NCI-H1417 treated with DMSO at 0.1 percent for 48 hours (cell line): ENCODE measurements at regions not wholly inside any gene's neighbourhood (a gene's known extent, or its start where the extent isn't known, plus 50 kb on each side); places are given as distances from the start of the nearest gene placed in this dataset.

Experiments used
- DNase-seq: peaks from one replicate; lab custom pipeline; 2025; lab: John Stamatoyannopoulos, UW

DNA sequence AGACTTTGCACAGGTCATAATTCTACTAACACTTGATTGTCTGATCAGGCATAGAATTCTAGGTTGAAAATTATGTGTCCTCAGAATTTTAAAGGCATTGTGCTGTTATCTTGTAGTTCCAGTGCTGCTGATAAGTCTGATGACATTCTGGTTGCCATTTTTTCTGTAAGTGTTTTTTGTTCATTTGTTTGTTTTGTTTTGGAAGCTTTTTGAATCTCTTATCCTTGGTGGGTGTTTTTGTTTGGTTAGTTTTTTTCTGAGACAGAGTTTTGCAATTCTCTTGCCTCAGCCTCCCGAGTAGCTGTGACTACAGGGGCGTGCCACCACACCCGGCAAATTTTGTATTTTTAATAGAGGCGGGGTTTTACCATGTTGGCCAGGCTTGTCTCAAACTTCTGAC, 178.9 kb downstream of the CCDC71L start:
- no peak for DNase-seq

DNA sequence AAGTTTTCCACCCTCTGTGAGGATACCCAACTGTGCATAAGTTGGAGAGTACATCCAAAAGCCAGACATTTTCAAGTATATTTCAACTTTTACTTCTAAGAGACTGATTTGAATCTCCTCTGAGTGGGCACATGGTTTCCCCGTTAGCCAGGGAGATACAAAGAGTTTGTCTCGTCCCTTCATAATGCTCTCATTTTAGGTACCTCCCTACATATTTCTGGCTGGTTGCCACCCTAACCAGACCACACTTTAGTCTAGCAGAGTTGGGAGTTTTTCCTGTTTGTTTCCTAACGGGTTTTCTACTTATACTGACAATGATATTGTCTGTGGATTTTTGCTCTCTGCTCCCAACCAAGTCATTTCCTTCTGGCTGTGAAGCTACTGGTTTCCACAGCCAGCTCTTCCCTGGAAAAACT, 180.3 kb downstream of the CCDC71L start:
- no peak for DNase-seq

DNA sequence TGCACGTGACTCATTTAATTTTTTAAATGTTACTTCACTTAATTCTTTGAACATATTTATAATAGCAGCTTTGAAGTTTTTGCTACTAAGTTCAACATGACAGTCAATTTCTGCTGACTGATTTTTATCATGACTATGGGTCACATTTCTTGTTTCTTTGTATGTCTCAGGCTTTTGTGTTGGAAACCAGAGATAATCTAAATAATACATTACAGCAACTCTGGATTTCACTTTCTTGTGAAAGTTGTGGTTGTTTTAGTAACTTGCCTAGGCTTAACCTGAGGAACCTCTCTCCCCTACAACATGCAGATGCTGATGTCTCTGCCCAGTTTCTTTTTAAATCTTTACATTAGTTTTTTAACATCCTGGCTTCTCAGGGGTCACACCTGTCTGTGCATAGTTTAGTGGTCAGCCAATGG, 180.8 kb downstream of the CCDC71L start:
- no peak for DNase-seq

DNA sequence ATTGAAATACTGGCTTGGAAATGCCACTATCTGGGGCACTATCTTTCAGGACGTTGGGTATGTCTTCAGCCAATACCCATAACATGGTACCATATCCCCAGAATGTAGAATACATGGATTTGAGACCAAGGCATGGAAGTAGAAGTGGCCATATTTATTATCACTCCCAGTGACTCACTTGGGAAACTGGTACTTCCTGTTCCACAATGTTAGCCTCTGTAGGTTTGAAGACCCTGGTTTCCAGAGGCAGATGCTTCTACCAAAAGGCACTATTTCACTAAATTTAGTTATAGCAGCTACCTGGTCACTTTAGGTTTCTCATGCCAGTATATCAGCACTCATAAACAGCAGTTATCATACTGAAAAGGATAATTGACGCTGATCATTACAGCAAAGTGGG, 184.2 kb downstream of the CCDC71L start:
- DNase-seq = no peak

DNA sequence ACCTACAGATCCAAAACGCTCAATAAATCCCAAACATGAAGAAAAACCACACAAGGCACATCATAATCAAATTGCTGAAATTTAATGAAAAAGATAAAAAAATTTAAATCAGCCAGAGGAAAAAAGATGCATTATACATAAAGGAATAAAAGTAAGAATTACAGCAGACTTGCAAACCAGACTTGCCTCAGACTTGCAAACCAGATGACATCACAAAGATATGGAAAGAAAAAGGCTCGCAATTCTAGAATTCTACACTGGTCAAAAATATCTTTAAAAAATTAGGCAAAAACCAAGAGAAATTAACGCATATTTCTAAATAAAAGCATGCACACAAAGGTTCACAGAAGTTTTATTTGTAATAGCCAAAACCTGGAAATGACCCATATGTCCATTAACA, 188.0 kb upstream of the NAMPT start:
- no peak for DNase-seq

DNA sequence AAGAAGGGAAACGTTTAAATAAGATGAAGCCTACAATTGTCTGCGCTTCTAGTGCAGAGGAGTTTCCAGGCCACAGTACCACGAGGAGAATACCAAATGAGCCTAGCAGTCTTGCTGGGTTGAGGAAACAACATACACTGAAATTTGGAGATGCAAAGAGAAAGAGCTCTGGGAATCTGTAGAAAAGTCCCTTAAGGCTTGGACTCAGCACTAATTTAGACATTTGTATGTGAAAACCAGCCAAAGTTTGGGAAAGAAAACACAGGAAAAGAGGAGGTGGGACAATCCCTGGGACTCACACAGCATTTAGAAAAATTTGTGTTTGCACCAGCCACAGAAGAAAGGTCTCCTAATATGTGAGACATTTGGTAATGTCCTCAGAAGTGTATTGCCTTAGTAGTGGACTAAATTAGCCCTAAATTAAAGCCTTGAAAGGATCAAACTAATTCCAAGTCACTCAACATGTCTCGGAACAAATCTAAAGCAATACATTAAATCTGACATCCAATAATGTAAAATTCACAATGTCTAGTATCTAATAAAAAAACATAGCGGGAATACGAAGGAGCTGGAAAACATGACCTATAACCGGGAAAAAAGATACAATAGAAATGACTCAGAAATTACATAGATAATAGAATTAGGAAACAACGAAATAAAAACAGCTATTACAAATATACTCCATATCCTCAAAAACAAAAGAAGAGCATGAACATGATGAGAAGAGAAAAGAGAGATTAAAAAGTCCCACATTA, 187.1 kb upstream of the NAMPT start:
- no peak for DNase-seq

DNA sequence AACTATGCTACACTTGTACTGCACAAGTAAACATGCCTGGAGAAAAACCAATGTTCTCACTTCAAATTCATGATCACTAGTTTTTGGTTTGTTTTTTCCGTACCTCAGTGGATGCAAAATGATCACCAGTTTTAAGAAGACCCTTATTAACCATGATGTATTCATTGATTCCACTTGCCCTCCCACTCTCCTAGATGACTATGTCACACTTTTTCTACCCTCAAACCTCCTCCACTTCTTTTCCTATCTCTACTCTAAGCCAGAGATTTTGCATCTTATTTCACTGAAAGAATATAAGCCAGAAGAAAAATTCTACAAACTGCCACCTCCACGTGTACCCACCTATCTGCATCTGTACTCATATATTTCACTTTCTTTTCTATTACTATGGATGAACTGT, 186.2 kb upstream of the NAMPT start:
- no peak for DNase-seq

DNA sequence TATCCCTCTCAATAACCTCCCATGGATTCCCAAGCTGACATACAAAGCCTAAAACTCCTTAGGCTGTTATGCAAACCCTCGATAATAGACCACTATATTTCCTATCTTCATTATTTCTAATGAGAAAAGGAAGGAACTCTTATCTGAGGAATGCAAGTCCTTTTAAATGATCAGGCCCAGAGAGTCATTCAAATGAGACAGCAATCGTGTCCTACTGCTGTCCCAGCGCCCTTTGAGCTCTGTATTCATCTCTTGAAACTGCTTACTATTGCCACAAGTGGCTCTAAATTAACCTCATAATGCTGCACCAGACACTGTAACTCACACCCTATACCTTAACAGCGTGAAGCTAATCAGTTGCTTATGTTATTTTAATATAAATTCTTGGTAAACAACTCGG, 182.1 kb upstream of the NAMPT start:
- no peak for DNase-seq

DNA sequence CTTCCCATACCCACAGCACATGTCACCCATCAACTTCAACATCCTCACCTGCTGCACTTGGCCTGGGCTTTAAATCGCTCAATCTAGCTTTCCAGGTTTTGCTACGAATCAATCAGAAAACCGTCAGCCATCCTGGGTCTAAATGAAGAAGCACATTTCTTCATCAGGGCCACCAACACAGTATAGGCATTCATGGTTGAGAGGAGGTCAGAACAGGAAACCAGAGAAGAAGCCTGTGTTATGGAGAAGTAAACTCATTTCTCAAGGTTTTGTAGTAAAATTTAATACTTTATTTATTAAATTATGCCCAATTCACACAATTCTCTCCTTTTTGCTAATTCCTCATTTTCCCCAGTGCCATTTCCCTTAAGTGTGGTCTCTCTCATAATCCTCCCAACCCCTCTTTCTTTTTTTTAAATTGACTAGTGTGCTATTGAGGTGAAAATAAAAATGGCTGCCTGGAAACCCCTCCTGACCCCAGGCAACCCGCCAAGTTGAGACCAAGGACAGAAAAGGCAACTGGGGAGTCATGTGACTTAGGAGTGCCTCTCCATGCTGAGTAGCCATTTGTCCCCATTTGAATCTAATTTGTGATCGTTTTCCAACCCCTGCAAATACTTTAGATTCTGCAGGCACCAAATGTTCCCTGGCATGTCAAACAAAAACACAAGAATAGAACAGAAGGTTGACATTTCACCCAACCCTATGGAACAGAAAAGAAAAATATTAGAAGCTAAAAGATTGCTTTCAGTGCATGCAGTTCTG, 181.1 kb upstream of the NAMPT start:
- DNase-seq = no peak

DNA sequence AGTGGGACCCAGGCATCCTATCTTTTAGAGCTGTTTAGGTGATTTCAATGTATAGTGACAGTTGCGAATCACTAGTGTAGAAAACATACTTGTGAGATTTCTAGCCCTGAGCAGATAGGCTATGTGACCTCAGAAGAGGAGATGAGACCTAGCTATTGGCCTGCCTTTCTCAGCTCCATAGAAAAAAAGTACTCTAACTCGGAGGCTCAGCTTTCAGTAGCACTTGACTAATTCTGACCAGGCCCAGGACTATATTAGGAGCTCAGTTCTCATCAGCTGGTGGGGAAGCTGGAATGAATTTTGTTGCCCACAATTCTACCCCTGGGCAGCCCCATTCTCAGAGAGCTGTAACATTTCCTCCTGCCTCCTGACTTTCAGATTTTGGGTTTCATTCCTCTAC, 179.9 kb upstream of the NAMPT start:
- DNase-seq = no peak

DNA sequence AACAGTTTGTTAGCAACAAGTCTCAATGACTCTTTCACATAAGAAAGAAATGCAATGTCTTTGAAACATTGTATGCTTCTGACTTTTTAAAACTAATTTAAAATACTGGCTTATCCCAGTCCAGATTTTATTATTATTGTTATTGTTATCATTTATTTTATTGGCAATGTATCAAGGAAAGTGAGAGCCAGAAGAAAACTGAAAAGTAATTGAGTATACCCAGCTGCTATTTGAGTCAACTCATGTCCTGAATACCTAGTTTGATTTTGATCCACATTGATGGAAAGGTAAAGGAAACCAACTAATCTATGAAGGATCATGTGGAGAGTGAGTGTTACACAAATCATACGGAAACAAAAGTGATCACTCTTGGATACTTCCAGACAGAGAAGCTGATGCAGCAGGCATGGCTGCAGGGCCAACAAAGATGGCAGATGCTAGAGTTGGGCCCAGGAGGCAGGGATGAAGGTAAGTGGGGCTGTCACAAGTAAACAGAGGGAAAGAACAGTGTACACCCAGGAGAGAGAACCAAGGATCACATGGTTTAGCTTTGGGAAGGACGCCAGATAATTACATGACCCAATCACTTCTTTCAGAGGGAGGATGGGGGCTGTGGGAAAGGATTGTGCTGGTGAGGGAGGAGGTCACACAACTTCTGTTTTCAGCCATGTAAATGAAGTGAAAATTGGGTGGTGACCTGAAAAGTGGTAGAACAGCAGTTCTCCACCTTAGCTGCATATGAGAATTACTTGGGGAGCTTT, 179.2 kb upstream of the NAMPT start:
- no peak for DNase-seq

DNA sequence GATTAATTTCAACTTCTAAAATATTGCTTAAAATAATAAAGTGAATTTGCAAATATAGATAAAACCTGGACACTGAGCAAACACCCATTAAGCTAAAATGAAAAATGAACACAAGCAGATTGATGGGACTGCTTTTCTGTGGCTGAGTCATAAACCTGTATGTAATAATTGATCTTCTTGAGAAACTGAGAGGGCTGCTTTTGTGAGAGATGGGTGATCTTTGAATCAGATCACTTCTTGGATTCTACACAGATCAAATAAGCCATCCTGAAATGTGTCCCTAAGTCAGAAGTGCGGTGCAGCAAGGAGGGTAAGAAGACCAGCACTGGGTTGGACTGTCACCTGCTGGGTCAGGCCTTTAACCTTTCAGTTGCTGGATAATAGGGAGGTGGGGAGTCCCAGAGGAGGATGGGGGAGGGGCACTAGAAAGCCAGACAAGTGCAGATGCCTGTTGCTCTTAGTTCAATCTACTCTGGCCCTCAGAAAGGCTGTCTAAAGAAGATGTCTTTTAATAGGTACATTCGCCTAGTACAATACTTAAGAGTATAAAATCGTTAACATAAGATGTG, 178.2 kb upstream of the NAMPT start:
- no peak for DNase-seq

DNA sequence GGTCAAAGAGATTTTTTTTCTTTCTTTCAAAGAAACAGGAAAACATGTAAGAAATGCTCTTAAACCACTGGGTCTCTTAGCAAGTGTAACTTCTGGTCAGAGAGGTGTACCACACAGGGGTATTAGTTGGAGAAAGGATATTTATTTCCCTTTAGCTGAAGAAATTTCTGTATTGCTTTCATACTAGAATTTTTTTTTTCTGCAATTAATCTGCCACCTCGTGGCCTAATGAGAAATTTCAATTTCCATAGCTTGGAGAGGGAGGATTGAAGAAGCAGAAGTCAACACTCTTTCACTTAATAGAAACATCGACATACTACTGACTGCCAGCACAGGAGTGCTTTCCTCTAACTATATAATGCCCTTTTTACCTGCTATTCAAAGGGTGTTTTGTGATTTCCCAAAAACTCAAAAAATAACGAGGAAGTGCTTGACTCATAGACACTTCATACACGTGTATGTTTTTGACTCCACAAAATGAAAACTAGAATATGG, 177.6 kb upstream of the NAMPT start:
- DNase-seq = peak; percentile 13

DNA sequence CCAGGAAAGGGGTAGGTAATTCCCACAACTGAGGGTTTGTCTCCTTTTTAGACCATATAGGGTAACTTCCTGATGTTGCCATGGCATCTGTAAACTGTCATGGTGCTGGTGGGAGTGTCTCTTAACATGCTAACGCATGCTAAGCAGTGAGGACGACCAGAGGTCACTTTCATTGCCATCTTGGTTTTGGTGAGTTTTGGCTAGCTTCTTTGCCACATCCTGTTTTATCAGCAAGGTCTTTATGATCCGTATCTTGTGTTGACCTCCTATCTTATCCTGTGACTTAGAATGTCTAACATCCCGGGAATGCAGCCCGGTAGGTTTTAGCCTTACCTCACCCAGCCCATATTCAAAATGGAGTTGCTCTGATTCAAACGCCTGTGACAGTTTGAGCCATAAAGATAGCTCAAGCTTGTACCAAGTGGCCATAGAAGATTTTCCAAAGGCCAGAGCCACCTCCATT, 176.0 kb upstream of the NAMPT start:
- no peak for DNase-seq

DNA sequence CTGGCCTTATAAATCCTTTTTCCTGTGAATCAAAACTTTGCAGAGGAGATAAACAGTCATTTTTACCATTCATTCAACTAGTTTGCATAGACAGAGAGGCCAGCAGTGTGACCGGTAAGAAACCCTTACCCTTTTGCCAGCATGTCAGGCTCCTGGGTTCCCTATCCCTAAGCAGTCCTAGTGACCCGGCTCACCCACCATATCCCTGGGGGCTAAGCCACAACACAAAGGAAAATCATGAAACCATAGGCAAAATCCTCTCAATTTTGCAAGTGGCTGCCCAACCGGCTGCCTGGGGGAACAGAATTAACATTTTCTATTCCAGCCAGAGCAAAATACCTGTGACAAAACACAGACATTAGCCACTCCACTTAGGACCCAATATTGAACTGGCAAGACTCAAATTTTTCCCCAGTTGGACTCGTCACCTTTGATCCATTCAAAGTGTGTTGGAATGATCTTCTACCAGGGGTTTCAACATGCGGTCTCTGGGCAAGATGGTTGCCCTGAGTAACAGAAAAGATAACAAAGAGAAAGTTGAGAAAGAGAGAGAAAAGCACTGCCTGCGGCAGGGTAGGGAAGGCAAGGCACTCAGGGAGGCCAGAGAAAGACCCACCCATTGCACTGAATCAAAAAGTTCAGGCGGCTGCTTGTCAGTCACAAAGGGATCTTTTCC, 174.8 kb upstream of the NAMPT start:
- no peak for DNase-seq

DNA sequence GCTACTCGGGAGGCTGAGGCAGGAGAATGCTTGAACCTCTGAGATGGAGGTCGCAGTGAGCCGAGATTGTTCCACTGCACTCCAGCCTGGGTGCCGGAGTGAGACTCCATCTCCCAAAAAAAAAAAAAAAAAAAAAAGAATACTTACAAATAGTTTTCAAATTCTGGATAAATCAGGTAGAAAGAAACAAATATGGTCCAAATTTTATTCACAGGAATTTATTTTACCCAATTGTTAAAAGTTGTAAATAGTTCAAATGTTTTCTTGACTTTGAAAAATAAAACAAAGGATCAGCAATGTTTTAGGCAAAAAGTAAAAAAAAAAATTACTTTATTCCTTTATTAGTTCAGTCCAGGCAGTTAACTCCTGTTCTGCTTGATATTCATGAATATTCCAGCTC, 172.9 kb upstream of the NAMPT start:
- DNase-seq = no peak

DNA sequence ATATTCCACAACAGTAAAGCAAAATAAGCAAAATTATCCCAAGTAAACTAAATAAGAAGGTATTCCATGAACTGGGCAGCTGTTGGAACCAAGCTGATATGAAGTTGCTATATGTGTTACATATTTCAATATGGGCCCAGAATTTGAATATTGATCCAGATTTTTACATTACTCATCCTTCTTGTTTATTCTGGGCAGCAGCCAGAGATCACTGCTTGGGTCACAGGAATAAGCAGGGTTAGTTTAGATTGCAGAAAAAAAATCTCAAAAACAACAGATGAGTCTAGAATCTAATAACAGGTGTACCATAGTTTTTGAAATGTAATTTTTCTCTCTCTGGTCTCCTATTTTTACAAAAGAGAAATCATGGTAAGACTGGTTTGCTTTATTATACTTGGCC, 171.5 kb upstream of the NAMPT start:
- DNase-seq = no peak

DNA sequence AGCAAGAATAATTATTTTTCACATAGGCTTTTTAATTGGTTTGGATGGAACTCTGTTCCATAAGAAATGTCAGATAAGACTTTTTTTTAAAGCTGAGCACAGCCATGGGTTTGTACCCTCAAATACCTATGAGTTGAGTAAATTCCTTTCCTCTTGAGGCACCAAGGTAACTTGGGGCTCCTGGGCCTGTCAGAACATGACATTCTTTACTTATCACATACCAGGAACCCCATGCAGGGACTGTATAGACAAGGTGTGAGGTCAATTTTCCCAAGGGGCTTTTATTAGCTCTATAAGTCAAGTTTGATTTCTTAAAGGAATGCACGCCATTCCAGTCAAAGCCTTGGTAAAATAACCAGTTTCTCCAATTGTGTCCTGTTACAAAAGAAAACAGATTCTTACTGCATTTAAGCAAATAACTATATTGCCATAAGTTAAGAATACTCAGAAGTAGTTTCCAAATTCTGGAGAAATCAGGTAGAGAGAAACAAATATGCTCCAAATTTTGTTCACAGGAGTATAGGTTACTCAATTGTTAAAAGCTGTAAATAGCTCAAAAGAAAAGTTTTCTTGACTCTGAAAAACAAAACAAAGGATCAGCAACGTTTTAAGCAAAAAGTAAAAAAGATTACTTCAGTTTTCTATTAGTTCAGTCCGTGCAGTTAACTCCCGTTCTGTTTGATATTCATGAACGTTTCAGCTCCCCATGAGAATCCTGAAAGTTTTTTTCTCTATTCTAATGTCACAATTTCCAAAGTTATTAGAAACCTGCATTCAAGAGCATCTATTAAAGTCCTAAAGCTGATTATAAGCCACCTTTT, 167.5 kb upstream of the NAMPT start:
- DNase-seq = no peak

DNA sequence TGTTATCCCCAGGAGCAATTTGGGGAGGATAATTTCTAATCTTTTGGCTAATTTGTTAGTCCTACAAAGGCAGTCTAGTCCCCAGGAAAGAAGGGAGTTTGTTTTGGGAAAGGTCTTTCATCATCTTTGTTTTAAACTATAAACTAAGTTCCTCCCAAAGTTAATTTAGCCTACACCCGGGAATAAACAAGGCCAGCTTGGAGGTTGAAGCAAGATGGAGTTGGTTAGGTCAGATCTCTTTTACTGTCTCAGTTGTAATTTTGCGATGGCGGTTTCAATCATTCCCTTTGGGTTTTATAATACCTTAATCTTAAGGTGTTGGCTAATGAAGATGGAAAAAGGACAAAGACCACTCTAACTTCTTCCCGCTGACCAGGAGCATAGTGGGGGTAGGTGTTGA, 166.4 kb upstream of the NAMPT start:
- DNase-seq = no peak

DNA sequence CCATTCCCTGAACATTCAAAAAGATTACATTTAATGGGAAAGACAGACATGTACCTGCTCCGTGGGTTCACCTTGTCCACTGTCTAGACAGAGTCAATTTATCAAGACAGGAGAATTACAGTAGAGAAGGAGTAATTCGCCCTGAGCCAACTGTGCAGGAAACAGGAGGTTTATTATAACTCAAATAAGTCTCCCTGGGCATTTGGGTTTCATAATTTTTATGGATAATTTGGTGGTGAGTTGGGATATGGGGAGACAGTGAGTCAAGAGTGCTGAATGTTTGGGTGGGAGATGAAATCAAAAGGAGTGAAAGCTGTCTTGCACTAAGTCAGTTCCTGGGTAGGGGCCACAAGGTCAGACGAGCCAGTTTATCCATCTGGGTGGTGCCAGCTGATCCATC, 165.9 kb upstream of the NAMPT start:
- no peak for DNase-seq
